ENCODE measurements at regions not wholly inside any gene's neighbourhood (a gene's known extent, or its start where the extent isn't known, plus 50 kb on each side); places are given as distances from the start of the nearest gene placed in this dataset.

DNA sequence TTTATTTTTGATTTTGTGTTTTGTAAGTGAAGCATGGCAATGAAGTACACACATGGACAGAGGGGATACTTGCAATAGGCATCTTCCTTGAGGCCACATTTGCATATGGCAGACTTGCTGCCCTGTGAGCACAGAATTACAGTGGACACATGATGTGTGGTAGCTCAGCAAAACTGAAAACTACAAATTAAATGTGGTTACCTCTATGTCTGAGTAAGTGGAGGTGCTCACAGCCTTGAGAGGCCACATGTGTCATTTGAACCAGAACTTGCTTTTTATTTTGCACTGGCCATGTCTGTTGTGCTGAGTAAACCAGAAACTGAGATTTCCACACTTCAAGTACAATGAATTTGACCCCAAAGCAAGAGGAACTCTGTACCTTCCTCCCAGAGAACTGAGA is 998.5 kb upstream of the NXPH2 start:
- no peaks in the 10 kb centered on the region for H3K27me3 ChIP-seq
- H3K4me3 ChIP-seq, result no peak overlapping the region
- intact Hi-C loops (cut with DNase I; ENCODE audit: low total_unique reads), result no loop called here
- H3K27ac ChIP-seq, result no peak overlapping the region
- no peaks in the 10 kb centered on the region for H3K36me3 ChIP-seq (ENCODE audit: low read depth, missing control alignments)
- no peaks in the 10 kb centered on the region for H3K9me3 ChIP-seq
- H3K4me1 ChIP-seq, result no peaks in the 10 kb centered on the region
- TF ChIP-seq POLR2A (IDR thresholded peaks at IDR 0.05), result no peak
- TF ChIP-seq, protein P1, sequence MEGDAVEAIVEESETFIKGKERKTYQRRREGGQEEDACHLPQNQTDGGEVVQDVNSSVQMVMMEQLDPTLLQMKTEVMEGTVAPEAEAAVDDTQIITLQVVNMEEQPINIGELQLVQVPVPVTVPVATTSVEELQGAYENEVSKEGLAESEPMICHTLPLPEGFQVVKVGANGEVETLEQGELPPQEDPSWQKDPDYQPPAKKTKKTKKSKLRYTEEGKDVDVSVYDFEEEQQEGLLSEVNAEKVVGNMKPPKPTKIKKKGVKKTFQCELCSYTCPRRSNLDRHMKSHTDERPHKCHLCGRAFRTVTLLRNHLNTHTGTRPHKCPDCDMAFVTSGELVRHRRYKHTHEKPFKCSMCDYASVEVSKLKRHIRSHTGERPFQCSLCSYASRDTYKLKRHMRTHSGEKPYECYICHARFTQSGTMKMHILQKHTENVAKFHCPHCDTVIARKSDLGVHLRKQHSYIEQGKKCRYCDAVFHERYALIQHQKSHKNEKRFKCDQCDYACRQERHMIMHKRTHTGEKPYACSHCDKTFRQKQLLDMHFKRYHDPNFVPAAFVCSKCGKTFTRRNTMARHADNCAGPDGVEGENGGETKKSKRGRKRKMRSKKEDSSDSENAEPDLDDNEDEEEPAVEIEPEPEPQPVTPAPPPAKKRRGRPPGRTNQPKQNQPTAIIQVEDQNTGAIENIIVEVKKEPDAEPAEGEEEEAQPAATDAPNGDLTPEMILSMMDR (IDR thresholded peaks at IDR 0.05), result no peak
- DNase-seq, result no peak

GRCh38 chr2:139773720-139774277 is 993.6 kb upstream of the NXPH2 start:
- Histone ChIP-seq H3K4me1 (no peaks in the 10 kb centered on the region), H3K27ac (no peak overlapping the region), H3K9me3 (no peaks in the 10 kb centered on the region), H3K4me3 (no peak overlapping the region), H3K27me3 (no peaks in the 10 kb centered on the region), H3K36me3 (ENCODE audit: low read depth, missing control alignments) (no peaks in the 10 kb centered on the region)
- DNase-seq, result no peak
- 91 to 97% methylated on average over 1 of the region's 1 CpG for WGBS, 2 donors
- intact Hi-C loops (cut with DNase I; ENCODE audit: low total_unique reads), result no loop called here
- TF ChIP-seq, protein P1 (IDR thresholded peaks at IDR 0.05), result no peak
- TF ChIP-seq POLR2A (IDR thresholded peaks at IDR 0.05), result no peak

GRCh38 chr2:139769633-139770032 is 989.4 kb upstream of the NXPH2 start:
- H3K4me1 ChIP-seq, result no peaks in the 10 kb centered on the region
- no peak for DNase-seq
- no peak overlapping the region for H3K4me3 ChIP-seq
- no peaks in the 10 kb centered on the region for H3K36me3 ChIP-seq (ENCODE audit: low read depth, missing control alignments)
- H3K27ac ChIP-seq, result no peak overlapping the region
- WGBS, 2 donors, result 56 to 70% methylated on average over 1 of the region's 1 CpG
- H3K27me3 ChIP-seq, result no peaks in the 10 kb centered on the region
- no peaks in the 10 kb centered on the region for H3K9me3 ChIP-seq
- TF ChIP-seq POLR2A (IDR thresholded peaks at IDR 0.05), result no peak
- TF ChIP-seq, protein P1 (IDR thresholded peaks at IDR 0.05), result no peak
- intact Hi-C loops (cut with DNase I; ENCODE audit: low total_unique reads), result no loop called here

DNA sequence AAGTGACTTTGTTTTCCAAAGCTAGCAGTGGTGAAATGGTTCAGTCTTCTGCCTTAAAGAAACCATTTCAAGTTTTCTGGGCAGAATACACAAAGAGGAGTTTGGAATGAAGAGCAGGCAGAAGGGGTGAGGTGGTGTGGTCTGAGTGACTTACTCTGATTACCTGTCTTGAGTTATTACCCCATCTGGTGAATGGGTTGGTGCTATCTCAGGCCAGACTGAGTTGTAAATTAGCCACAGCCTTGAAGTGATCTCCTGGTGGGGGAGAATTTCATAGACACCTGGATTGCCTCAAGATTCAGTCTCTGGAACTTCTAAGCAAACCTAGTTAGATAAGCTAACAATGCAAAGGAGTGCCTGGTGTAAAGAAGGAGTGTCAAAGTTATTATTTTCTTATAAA is 983.5 kb upstream of the NXPH2 start:
- no peak for DNase-seq
- H3K36me3 ChIP-seq (ENCODE audit: low read depth, missing control alignments), result no peaks in the 10 kb centered on the region
- intact Hi-C loops (cut with DNase I; ENCODE audit: low total_unique reads), result no loop called here
- TF ChIP-seq POLR2A (IDR thresholded peaks at IDR 0.05), result no peak
- TF ChIP-seq, protein P1 (IDR thresholded peaks at IDR 0.05), result no peak
- no peak overlapping the region for H3K27ac ChIP-seq
- no peaks in the 10 kb centered on the region for H3K9me3 ChIP-seq
- H3K4me3 ChIP-seq, result no peak overlapping the region
- no peaks in the 10 kb centered on the region for H3K4me1 ChIP-seq
- H3K27me3 ChIP-seq, result no peaks in the 10 kb centered on the region

DNA sequence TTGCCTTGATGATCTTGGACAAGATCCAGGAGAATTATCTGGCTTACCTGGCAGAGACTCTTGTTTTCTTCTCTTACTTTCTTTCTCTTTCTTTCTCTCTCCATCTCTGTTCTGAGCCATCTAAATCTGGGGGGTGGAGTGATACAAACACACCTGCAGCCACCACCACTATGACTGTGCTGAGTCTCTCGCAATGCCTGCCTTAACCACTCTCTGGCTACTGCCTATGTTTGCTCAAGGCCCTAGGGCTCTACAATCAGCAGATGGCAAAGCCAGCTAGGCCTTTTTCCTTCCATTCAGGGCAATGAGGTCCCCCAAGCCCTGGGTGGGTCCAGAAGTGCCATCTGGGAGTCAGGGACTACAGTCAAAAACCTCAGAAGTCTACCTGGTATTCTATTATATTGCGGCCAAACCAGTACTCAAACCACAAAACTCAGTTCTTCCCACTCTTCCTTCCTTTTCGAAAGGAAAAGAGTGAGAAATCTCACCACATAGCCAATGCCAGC is 978.9 kb upstream of the NXPH2 start:
- WGBS, 2 donors, result 89 to 97% methylated on average over 3 of the region's 3 CpGs
- TF ChIP-seq, protein P1 (IDR thresholded peaks at IDR 0.05), result no peak
- TF ChIP-seq POLR2A (IDR thresholded peaks at IDR 0.05), result no peak
- no peaks in the 10 kb centered on the region for H3K9me3 ChIP-seq
- H3K4me3 ChIP-seq, result no peak overlapping the region
- no peaks in the 10 kb centered on the region for H3K36me3 ChIP-seq (ENCODE audit: low read depth, missing control alignments)
- H3K27me3 ChIP-seq, result no peaks in the 10 kb centered on the region
- no peak overlapping the region for H3K27ac ChIP-seq
- DNase-seq, result no peak
- intact Hi-C loops (cut with DNase I; ENCODE audit: low total_unique reads), result no loop called here
- no peaks in the 10 kb centered on the region for H3K4me1 ChIP-seq

Measured in testis (tissue), 2 donors.